HG03432 (cell line): ENCODE measurements at regions not wholly inside any gene's neighbourhood (a gene's known extent, or its start where the extent isn't known, plus 50 kb on each side); places are given as distances from the start of the nearest gene placed in this dataset.
A peak's percentile ranks its signal among the peaks of the same experiment; 100 is the strongest.

ENCODE experiments used
- ATAC-seq: cut with Tn5 transposase; IDR thresholded peaks from one replicate; pipeline ENCODE4 v1.9.1; 2021; ENCODE audit warnings: mild to moderate bottlenecking, moderate library complexity; ENCODE audit not compliant: unreplicated experiment

GRCh38 chr5:169450464-169450863 lies 133.1 kb upstream of the SPDL1 start:
- no peak for ATAC-seq

GRCh38 chr5:169448826-169449225 lies 134.7 kb upstream of the SPDL1 start:
- no peak for ATAC-seq

- no peak for ATAC-seq
These were observed 138.4 kb upstream of the SPDL1 start for GRCh38 chr5:169445191-169445590.

GRCh38 chr5:169442913-169443784 lies 140.4 kb upstream of the SPDL1 start:
- no peak for ATAC-seq

- no peak for ATAC-seq
These were observed 141.1 kb upstream of the SPDL1 start for GRCh38 chr5:169442403-169442874.

DNA sequence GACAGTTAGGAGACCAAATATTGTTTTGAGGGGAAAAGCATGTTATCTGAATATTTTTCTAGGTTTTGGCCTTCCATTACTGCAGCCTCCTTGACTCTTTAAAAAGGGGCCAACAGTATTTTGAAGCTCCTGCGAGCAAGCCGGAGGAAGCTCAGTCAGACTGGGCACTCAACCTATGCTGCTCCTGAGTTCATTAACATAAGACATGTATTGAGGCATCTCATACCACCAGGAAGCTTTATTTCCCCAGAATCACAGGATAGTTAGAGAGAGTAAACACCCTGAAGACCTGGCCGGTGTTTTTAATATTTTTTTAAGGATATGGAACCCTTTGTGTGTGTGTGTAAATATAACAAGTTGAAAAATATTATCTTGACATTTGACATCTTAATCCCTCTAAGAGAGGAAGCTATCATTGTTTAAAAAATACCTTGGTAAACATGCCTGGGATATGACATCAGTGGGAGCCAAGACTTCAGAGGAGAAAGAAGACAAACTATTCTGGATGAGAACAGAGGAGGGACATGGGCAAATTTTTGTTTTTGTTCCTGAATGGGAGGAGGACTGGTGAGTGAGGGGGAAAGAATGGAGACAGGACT lies 139.3 kb upstream of the SLIT3 start:
- no peak for ATAC-seq

DNA sequence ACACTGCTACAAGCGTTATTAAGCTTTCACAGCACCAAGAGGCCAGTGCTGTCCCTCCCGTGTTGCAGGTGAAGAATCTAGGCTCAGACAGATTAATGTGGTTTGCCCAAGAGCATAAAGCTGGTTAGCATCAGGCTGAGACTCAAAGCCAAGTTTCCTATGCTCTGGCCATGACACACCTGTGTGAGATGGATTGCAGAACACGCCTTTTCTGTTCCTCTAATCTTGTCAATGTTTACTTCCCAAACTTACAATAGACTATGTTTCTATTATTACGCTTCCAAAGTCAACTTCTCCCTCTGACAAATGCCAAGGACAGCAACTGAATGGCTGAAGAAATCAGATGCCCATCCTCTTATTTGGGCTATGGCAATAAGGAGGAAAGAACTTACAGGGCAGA lies 138.4 kb upstream of the SLIT3 start:
- no peak for ATAC-seq

GRCh38 chr5:169435506-169436229 lies 134.7 kb upstream of the SLIT3 start:
- no peak for ATAC-seq

DNA sequence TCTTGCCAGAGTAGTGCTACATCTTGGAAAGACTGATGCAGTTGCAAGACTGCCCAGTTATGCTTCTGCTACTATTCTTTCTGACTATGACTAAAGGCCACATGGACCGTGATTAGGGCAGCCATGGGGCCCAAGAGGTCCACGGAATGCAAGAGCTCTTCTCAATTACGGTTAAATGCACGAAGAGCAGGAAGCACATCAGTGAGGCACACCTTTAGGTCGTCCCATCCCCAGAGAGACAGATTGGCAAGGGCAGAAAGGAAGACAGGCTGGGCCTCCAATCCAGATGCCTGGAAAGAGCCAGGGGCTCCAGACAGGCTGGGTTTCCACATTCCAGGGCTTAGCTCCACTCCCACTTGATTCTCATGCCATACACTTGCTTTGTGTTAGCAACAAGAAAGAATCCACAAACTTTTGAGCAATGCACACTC lies 132.3 kb upstream of the SLIT3 start:
- no peak for ATAC-seq

DNA sequence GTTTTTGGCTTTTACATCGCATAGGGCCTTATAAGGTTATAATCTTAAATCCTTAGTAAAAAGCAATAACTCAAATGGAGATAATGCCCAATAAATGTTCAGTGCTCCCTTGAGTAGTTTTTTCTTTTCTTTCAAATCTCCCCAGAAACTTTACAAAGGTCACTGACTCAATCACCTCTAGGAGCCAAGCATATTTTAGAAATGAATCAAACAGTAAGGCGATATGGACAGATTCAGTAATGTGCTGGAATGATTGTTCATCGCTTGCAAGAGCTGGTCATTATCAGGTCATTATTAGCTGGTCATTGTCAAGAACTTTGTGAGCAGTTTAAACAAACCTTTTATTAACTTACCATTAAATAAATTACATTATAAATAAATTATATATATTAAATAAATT lies 130.4 kb upstream of the SLIT3 start:
- no peak for ATAC-seq

- ATAC-seq, result no peak
These were observed 129.7 kb upstream of the SLIT3 start for GRCh38 chr5:169430671-169431070.

DNA sequence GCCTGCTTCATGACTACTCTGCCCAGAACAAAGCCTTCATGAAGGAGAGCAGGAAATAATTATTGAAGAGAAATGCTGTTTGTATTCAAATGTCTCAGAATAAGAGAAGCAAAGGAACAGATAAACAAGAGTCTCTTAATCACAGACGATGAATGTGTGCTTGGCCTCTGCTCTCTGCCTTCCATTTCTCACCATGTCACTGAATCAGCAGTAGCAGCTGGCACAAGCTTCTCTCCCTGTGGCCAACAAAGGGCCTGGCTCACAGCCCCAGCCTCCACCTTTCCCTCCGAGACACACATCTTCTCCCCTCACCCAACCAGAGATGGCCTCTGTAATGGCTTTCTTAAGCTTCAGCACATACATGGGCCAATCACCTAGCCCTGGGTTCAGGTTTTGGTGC lies 128.1 kb upstream of the SLIT3 start:
- no peak for ATAC-seq

DNA sequence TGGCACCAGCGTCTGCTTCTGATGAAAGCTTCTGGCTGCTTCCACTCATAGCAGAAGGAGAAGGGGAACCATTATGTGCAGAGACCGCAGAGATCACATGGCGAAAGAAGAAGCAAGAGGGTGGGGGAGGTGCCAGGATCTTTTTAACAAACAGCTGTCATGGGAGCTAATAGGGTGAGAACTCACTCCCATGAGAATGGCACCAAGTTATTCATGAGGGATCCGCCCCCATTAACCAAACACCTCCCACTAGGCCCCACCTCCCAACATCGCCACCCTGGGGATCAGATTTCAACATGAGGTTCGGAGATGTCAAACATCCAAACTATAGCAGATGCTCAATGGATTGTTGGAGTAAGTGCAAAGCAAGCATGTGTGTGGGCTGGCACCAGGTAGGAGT lies 125.8 kb upstream of the SLIT3 start:
- ATAC-seq, result no peak

DNA sequence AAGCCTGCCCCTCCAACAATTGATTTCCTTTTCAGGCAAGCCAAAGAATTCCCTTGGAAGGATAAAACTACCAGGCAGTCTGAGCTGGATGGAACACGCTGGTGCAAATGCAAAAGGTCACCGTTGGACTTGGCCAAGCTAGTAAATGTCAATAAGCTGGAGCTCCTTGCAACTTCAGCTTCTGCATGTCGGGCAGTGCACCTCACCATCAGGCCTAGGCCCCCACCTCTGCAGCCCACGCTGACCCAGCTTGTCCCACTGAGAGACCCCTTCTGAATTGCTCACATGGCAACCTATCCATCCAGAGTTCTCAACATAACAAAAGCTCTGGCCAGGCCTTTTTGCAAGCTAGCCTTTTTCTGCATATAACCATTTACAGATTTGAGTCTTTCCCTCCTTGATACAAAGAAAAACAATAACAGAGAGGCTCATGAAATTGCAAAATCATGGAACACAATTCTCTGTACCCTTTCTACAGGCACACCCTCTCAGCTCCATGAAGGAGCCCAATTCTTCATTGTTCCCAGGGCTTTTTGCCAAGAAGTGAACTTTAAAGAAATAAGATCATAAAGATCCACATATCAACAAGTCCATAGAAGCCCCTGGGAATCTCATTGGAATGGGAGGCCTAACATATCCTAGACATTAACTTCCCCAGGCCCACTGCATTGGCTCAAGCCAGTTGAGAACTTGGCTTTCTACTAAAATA lies 123.9 kb upstream of the SLIT3 start:
- no peak for ATAC-seq

DNA sequence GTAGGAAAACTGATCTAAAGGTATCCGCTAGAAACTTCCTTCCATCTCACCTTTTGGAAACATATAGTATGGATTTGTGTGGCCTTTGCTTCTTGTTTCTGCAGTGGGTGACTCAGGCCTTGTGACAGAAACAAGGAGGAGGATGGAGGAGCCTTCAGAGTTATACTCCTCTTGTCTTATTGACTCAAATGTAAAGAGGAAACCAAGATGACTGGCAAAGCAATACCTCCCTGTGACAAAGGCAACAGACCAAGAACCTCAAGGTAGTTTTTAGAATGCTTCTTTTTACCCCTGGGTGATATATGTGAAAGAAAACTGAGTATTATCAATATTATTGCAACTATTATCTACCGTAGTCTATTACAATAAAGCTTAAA lies 123.3 kb upstream of the SLIT3 start:
- no peak for ATAC-seq

GRCh38 chr5:169423580-169424278 lies 122.8 kb upstream of the SLIT3 start:
- no peak for ATAC-seq

DNA sequence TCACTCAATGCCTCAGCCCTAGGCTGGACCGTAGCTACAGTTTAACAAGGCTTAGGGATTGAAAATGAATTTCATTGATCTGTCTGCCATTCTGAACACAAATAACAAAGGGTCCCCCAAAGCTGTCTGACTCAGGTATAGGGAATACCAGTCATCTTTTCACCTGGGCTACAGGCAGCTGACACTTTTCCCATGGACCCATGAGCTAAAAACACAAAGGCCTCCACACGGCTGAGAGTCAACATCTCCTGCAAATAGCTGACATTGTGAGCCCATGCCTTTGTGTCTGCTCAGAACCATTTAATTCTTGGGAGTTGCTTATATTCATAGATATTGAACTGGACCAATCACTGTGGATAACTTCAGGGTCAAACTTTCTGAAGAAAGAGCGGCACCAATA lies 121.1 kb upstream of the SLIT3 start:
- no peak for ATAC-seq

DNA sequence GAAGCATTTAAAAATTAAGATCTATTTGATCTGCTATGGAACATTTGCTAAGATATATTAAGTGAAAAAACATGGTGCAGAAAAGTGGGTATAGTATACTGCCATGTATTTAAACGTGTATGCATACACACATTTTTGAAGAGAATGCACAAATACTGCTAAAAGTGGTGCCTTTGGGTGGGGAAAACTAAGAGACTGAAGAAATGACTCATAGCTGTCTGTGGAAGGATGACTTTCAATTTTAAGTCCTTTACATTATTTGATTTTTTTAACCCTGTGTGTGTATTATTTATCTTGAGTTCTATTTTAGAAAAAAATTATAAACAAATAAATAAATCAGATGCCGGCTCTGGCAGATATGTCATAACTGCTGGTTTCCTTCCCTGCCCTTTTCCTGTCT lies 120.7 kb upstream of the SLIT3 start:
- no peak for ATAC-seq

GRCh38 chr5:169417676-169418075 lies 116.7 kb upstream of the SLIT3 start:
- no peak for ATAC-seq

- ATAC-seq, result peak; percentile 97
These were observed 115.8 kb upstream of the SLIT3 start for GRCh38 chr5:169416583-169417196.
